ENCODE measurements at regions not wholly inside any gene's neighbourhood (a gene's known extent, or its start where the extent isn't known, plus 50 kb on each side); places are given as distances from the start of the nearest gene placed in this dataset.

- CTCF ChIA-PET: no interaction called here
- Histone ChIP-seq H3K4me1 (replicated peaks; ENCODE audit: insufficient read depth) (peaks cover 2% of the 10 kb centered on the region; the same call in 1 of the 2 replicates), H3K36me3 (ENCODE audit: low read depth) (no peaks in the 10 kb centered on the region), H3K27ac (no peak overlapping the region), H3K4me2 (no peak overlapping the region), H3K79me2 (ENCODE audit: low read depth) (no peaks in the 10 kb centered on the region), H3K4me3 (no peak overlapping the region), H4K20me1 (ENCODE audit: insufficient read depth) (no peaks in the 10 kb centered on the region), H2AFZ (no peak overlapping the region), H3K9me3 (ENCODE audit: insufficient read depth, low read depth) (no peaks in the 10 kb centered on the region; the same call in 1 of the 2 replicates), H3K27me3 (ENCODE audit: insufficient read depth, low read depth) (no peaks in the 10 kb centered on the region), H3F3A (ENCODE audit: insufficient read depth, low read depth) (no peaks in the 10 kb centered on the region), H3K9me2 (ENCODE audit: insufficient read depth) (no peaks in the 10 kb centered on the region)
- no peak for DNase-seq
- intact Hi-C loops (cut with micrococcal nuclease; ENCODE audit: unreplicated experiment): no loop called here
- POLR2A ChIA-PET (ENCODE audit: unreplicated experiment): no interaction called here
- no peak for TF ChIP-seq EZH2 (IDR thresholded peaks at IDR 0.05; ENCODE audit: low read depth)
- no peak for TF ChIP-seq CTCF (conservative IDR thresholded peaks at IDR 0.05)
- no TSS peak for BruUV-seq (replicated peaks)
Observed at GRCh38 chr10:4125776-4126175, 340.8 kb upstream of the KLF6 start.

GRCh38 chr10:4121502-4122380 lies 336.7 kb upstream of the KLF6 start:
- H3K27me3 ChIP-seq (ENCODE audit: insufficient read depth, low read depth): no peaks in the 10 kb centered on the region
- H3F3A ChIP-seq (ENCODE audit: insufficient read depth, low read depth): no peaks in the 10 kb centered on the region
- no peaks in the 10 kb centered on the region for H4K20me1 ChIP-seq (ENCODE audit: insufficient read depth)
- H3K9me2 ChIP-seq (ENCODE audit: insufficient read depth): no peaks in the 10 kb centered on the region
- TF ChIP-seq CTCF (conservative IDR thresholded peaks at IDR 0.05): no peak
- no peak for TF ChIP-seq EZH2 (IDR thresholded peaks at IDR 0.05; ENCODE audit: low read depth)
- no TSS peak for BruUV-seq (replicated peaks)
- H3K4me2 ChIP-seq: no peak overlapping the region
- no peak overlapping the region for H3K4me3 ChIP-seq
- H2AFZ ChIP-seq: no peak overlapping the region
- H3K9me3 ChIP-seq (ENCODE audit: insufficient read depth, low read depth): no peaks in the 10 kb centered on the region
- intact Hi-C loops (cut with micrococcal nuclease; ENCODE audit: unreplicated experiment): no loop called here
- no peaks in the 10 kb centered on the region for H3K4me1 ChIP-seq (replicated peaks; ENCODE audit: insufficient read depth)
- ChIA-PET POLR2A (ENCODE audit: unreplicated experiment) (no interaction called here), CTCF (no interaction called here)
- no peak for DNase-seq
- H3K27ac ChIP-seq: no peak overlapping the region
- no peaks in the 10 kb centered on the region for H3K36me3 ChIP-seq (ENCODE audit: low read depth)
- no peaks in the 10 kb centered on the region for H3K79me2 ChIP-seq (ENCODE audit: low read depth)

GRCh38 chr10:4120096-4120853 lies 335.3 kb upstream of the KLF6 start:
- POLR2A ChIA-PET (ENCODE audit: unreplicated experiment): no interaction called here
- intact Hi-C loops (cut with micrococcal nuclease; ENCODE audit: unreplicated experiment): no loop called here
- H3K4me1 ChIP-seq (replicated peaks; ENCODE audit: insufficient read depth): no peaks in the 10 kb centered on the region
- BruUV-seq (replicated peaks): no TSS peak
- no peaks in the 10 kb centered on the region for H3F3A ChIP-seq (ENCODE audit: insufficient read depth, low read depth)
- CTCF ChIA-PET: interaction anchor here (0.7 kb wide), 1 partner anchor 164 kb away, joined by 3 read pairs; no protein-coding TSS in a partner anchor
- H3K4me2 ChIP-seq: no peak overlapping the region
- no peaks in the 10 kb centered on the region for H3K36me3 ChIP-seq (ENCODE audit: low read depth)
- no peak overlapping the region for H2AFZ ChIP-seq
- no peak overlapping the region for H3K27ac ChIP-seq
- TF ChIP-seq CTCF (conservative IDR thresholded peaks at IDR 0.05) (no peak), EZH2 (IDR thresholded peaks at IDR 0.05; ENCODE audit: low read depth) (no peak)
- no peaks in the 10 kb centered on the region for H3K9me2 ChIP-seq (ENCODE audit: insufficient read depth)
- no peaks in the 10 kb centered on the region for H4K20me1 ChIP-seq (ENCODE audit: insufficient read depth)
- no peak overlapping the region for H3K4me3 ChIP-seq
- no peaks in the 10 kb centered on the region for H3K27me3 ChIP-seq (ENCODE audit: insufficient read depth, low read depth)
- no peaks in the 10 kb centered on the region for H3K79me2 ChIP-seq (ENCODE audit: low read depth)
- no peak for DNase-seq
- no peaks in the 10 kb centered on the region for H3K9me3 ChIP-seq (ENCODE audit: insufficient read depth, low read depth)
